ENCODE measurements at regions not wholly inside any gene's neighbourhood (a gene's known extent, or its start where the extent isn't known, plus 50 kb on each side); places are given as distances from the start of the nearest gene placed in this dataset.
"Not testable (repeated sequence)": the region's sequence is repeated elsewhere in the genome, so short reads cannot be mapped to it uniquely, and the experiment has no call there.

GRCh38 chr6:43898358-43899131 is 128.5 kb downstream of the VEGFA start:
- no peak for DNase-seq

- DNase-seq: no peak
Measured at GRCh38 chr6:43897571-43898302, 127.7 kb downstream of the VEGFA start.

GRCh38 chr6:43896329-43897255 is 126.6 kb downstream of the VEGFA start:
- DNase-seq: no peak

GRCh38 chr6:43895656-43896328 is 125.8 kb downstream of the VEGFA start:
- peak; percentile 52 for DNase-seq

DNA sequence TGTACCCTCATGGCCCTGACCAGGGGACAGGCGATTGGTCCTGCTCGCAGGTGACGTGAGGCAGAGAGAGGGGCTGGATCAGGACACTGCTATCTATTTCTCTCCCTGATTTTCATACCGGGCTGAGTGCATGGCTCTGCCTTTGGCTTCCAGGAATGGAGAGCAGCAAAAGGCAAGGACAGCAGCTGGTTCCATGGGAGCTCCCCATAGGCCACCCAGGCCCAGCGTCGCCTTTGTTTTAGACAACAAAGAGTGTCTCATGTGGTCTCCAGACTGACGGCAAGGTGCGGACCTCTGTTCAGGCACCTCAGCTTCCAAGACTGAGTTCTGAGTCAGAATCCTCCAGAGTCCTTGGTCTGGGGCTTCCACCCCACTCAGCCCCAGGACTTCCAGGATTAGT is 123.1 kb downstream of the VEGFA start:
- DNase-seq: no peak

DNA sequence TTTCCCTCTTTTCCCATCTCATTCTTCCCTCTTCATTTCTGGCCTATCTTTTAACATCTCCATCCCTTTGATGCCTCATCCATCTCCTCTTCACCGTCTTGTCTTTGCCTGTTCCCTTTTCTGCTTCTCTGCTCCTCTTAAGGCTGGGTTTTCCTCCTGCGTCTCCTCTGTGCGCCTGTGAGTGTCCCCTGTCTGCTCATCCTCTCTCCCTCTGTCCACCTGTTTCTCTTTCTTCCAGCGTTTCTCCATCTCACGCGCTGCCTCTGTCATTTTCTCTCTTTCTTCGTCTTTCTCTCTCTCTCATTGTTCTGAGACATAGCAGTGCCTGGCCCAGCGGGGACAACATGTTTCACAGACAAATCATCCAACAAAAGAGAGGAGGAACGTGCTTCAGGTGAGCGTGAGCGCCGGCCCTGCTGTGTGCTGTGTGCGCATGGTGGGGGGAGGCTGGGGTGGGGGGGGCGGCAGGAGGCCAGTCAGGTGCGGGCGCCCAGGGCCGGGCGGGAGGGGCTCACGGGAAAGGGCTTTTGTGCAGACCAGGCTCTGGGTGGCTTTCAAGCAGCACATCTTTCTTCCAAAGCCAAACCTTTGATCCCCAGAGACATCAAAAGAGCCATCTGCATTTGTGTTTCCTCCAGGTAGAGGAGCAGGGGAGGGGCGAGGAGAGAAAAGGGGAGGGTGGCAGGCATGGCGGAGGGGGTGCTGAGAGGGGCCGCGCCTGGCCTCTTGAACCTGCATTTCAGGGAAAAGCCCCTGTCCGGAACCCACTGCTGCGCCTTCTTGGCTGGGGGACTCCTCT is 121.3 kb downstream of the VEGFA start:
- peak; percentile 63 for DNase-seq

DNA sequence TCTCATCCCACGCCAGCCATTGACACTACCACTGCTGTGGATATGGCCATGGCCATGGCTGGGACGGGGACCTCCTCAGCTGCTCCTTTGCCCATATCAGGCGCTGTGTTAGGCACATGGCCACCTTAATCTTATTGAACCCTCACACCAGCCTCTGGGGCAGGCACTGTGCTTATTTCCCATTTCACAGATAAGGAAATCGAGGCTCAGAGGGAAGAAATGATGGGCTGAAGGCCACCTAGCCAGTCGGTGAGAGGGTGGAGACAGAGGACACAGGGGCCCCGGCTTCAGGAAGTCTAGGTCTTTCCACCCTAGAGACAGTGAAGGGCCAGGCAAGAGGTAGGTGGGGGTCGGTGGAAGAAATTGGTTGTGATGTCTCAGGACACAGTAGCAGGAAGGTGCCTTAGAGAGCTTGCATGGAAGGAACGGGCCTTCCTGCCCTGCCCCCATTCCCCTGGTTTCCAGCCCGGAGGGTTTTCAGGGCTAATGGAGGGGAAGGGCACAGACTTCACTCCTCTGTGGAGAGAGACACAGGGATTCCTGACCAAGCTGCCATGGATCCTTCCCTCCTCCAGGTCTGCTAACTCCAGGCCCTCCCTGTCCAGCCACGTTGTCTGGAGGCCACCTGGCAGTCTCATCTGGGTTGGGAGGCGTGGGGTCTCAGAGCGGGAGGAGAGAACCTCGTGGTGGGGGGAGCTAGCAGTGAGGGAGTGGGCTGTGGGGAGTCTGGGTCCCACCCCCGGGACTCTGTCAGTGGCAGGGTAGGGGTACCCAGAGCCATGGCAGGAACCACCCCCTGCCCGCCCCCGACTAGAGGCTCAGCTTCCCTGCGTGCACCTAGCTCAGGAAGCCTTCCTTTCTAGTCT is 120.4 kb downstream of the VEGFA start:
- DNase-seq: peak; percentile 11

DNA sequence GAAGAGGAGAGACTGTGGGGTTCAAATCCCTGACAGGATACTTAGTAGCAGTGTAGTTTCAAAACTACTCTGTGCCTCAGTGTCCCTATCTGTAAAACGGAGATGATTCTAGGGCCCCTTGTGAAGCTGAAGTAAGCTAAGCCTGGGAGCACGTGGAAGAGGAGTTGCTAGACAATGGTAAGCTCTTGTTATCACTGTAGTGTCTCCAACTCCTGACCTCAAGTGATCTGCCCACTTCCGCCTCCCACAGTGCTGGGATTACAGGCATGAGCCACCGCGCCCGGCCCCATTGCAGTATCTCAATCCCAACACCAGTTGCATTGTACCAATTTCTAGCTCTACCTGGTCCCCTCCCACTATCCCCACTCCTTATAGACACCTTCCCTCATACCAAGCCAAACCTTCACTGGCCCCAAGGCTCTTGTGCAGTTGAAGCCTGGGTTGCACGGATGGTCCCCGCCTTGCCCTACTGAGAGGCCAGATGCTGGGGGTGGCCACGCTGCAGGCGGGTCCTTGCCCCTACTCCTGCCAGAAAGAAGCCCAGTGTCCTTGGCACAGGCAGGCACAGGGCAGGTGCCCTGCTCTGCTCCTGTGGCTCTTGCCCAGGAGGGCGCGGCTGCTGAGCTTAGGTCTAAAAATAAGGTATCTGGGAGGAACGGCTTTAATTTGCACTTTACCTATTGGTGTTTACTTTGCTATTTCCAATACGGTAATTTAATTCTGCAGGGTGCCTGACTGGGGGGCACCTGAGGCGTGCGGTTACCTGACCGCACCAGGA is 118.1 kb downstream of the VEGFA start:
- DNase-seq: no peak

- DNase-seq: no peak
Measured at GRCh38 chr6:43887340-43887858, 117.4 kb downstream of the VEGFA start.

GRCh38 chr6:43886717-43887339 is 116.8 kb downstream of the VEGFA start:
- DNase-seq: no peak

DNA sequence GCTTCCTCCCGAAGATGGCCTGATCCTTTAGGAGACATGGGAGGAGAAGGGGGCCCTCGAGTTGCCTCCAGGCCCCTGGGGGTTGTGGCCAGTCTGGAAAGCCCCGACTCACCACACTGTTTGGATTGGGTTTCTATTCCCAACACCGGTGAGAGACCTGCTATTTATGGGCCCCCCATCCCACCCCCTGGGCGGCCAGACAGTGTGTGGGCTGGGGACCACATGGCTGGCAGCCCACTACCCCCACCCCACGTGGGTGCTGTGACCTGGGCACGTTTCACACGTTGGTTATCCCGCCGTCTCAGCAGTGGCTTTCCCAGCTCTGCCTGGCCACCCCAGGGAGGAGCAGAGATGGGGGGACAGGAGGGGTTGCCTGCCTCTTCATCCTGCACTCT is 116.1 kb downstream of the VEGFA start:
- DNase-seq: no peak

DNA sequence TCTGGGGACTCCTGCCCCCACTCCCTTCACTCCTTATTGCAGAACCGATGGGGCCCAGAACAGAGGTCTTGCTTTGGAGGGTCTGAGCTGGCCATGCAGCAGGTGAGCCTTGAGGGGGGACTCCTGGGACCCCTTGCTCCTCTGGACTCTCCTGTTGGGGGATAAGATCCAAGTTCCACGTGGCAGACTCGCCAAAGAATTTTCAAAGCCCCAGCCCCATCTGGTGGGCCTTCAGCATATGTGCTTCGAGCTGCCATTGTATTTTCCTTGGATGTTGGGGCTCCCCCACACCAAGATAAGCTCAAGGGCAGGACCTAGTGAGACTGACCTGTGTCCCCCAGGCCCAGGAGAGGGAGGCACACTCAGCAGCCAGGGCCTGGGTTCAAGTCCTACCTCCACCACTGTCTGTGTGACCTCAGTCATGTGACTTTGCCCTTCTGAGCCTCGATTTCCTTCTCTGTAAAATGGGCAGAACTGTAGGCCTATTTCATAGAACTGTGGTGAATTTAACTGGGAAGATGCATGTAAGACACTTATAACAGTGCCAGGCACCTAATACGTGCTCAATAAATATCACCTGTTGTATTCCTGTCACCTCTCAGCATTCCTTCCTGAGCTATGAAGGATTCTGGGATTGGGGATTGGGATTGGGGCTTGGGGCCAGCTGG is 115.5 kb downstream of the VEGFA start:
- no peak for DNase-seq

GRCh38 chr6:43884652-43885022 is 114.6 kb downstream of the VEGFA start:
- DNase-seq: no peak

- no peak for DNase-seq
Measured at GRCh38 chr6:43883847-43884651, 114.0 kb downstream of the VEGFA start.

- not testable (repeated sequence) for DNase-seq
Measured at GRCh38 chr6:43882690-43883448, 112.9 kb downstream of the VEGFA start.

DNA sequence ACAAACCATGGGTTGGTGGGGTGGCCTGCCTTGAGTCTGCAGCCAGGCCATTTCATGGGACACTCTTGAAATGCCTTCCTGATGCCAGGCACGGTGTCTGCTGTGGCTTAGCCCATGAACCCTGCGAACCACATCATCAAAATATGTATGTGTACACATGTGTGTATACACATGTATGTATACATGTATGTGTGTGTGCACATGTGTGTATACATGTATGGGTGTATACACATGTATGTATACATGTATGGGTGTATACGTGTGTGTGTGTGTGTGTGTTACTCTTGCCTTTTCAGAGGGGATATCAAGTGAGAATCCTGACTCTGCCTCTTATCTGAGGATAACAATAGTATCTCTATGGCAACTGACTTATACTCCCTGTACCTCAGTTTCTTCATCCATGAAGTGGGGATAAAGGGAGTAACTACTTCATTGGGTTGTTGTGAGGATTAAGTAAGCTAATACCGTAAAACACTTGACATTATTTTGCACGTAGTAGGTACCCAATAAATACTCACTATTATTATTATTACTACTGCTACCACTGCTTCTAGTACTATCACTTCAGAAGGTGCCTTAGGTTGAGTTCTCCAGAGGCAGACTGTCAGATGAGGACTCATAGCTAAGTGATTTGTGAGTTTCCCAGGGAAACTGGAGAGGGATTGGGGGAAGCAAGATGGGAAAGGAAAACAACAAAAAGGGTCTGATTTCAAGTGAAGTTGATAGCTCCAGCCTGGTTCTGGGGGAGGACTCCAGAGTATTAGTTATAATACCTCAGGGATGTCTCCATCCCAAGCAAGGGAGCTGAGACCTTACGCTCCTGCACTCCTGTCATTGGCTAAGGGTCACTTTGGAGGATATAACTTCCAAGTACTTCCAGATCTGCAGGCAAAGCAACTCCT is 110.5 kb downstream of the VEGFA start:
- DNase-seq: no peak
